ENCODE measurements at regions not wholly inside any gene's neighbourhood (a gene's known extent, or its start where the extent isn't known, plus 50 kb on each side); places are given as distances from the start of the nearest gene placed in this dataset.

GRCh38 chr4:165651901-165652300 lies 221.1 kb upstream of the TLL1 start:
- H3K4me2 ChIP-seq (ENCODE audit: insufficient read depth, insufficient read length, low read length): no peak overlapping the region
- Mint-ChIP-seq H3K9me3 (peaks cover 0 to 3% of the 10 kb centered on the region in 2 experiments; a peak in 2 of 5 replicates), H3K4me3 (no peak overlapping the region), H3K27ac (no peak overlapping the region), H3K36me3 (ENCODE audit: insufficient read depth in 1 of 3, low read depth in 3 of 3) (peaks cover 0 to 4% (median 0%) of the 10 kb centered on the region in 3 experiments; a peak in 2 of 7 replicates), H3K27me3 (ENCODE audit: low read depth) (no peaks in the 10 kb centered on the region; the same call in 1 of the 2 replicates), H3K4me1 (peaks cover 16 to 22% of the 10 kb centered on the region in 2 experiments)
- no peak overlapping the region for H4K91ac ChIP-seq (ENCODE audit: insufficient read length, low read depth, low read length)
- peaks cover 2% of the 10 kb centered on the region; the same call in 1 of the 2 replicates for H3K4me1 ChIP-seq (ENCODE audit: insufficient read depth, low read length)
- H4K20me1 ChIP-seq (ENCODE audit: control insufficient read depth, insufficient read depth, insufficient read length): no peaks in the 10 kb centered on the region
- H4K8ac ChIP-seq (replicated peaks; ENCODE audit: insufficient read length, low read depth, low read length): no peak overlapping the region
- H3K9me3 ChIP-seq (ENCODE audit: control insufficient read depth, low read depth, low read length): no peaks in the 10 kb centered on the region
- no peak overlapping the region for H2AK5ac ChIP-seq (ENCODE audit: insufficient read length, low read length)
- H2BK12ac ChIP-seq (ENCODE audit: insufficient read length, low read depth, low read length): no peak overlapping the region
- no peak overlapping the region for H3K23ac ChIP-seq (ENCODE audit: insufficient read length, low read depth, low read length)
- no peak overlapping the region for H2BK120ac ChIP-seq (ENCODE audit: low read depth, low read length, poor library complexity, severe bottlenecking)
- no peak overlapping the region for H2BK5ac ChIP-seq (ENCODE audit: insufficient read length, low read length)
- no peak overlapping the region for H2AFZ ChIP-seq (ENCODE audit: low read length)
- no peak overlapping the region for H2BK15ac ChIP-seq (ENCODE audit: low read depth, low read length)
- TF ChIP-seq CTCF (conservative IDR thresholded peaks at IDR 0.05): no peak
- no peaks in the 10 kb centered on the region for H3K27me3 ChIP-seq (ENCODE audit: insufficient read depth, low read length)
- H3K23me2 ChIP-seq (ENCODE audit: insufficient read length, low read depth, low read length, poor library complexity, severe bottlenecking): no peaks in the 10 kb centered on the region
- H2BK20ac ChIP-seq (ENCODE audit: low read depth, low read length, poor library complexity, severe bottlenecking): no peak overlapping the region
- DNase-seq: no peak
- no peak overlapping the region for H4K5ac ChIP-seq (ENCODE audit: insufficient read length, low read depth, low read length)
- H3K18ac ChIP-seq (ENCODE audit: insufficient read length, low read depth, low read length): no peak overlapping the region
- H3K14ac ChIP-seq (ENCODE audit: insufficient read depth, low read length): no peak overlapping the region
- no peak overlapping the region for H3K9ac ChIP-seq (ENCODE audit: extremely low read depth, insufficient read length, low read length)
- H3K79me1 ChIP-seq (ENCODE audit: insufficient read depth, low read depth, low read length, poor library complexity, severe bottlenecking): no peaks in the 10 kb centered on the region
- no peak overlapping the region for H3T11ph ChIP-seq (ENCODE audit: low read length)
- no peak overlapping the region for H3K27ac ChIP-seq (ENCODE audit: insufficient read length, low read depth, low read length)
- no peak overlapping the region for H3K4ac ChIP-seq (ENCODE audit: low read depth, low read length)
- H3K56ac ChIP-seq (ENCODE audit: insufficient read length, low read depth, low read length): no peak overlapping the region
- no CpG with 5 or more reads among the region's 1 CpG for WGBS (ENCODE audit: extremely low coverage, insufficient read length, low lambda C conversion rate)
- no peaks in the 10 kb centered on the region for H3K79me2 ChIP-seq (ENCODE audit: insufficient read depth, low read length)

All from H9 (cell line).